Skin epidermis (tissue), 12 donors: ENCODE measurements at regions not wholly inside any gene's neighbourhood (a gene's known extent, or its start where the extent isn't known, plus 50 kb on each side); places are given as distances from the start of the nearest gene placed in this dataset.

Experiments
- H3K27ac ChIP-seq, 21 experiments: fragments of 200-600 bp; sonication (generic) in 11 of 21; one replicate each; pipeline ENCODE4 v1.5.0; 2020; ENCODE audit warnings: mild to moderate bottlenecking in 3 of 21, inconsistent platforms in 2 of 21, moderate library complexity in 2 of 21
- H3K4me3 ChIP-seq, 7 experiments: fragments of 200-600 bp; sonication (generic) in 2 of 7; one replicate each; pipeline ENCODE4 v1.5.0; 2020; ENCODE audit warnings: inconsistent platforms in 2 of 7, mild to moderate bottlenecking in 2 of 7, moderate library complexity in 1 of 7

- H3K27ac ChIP-seq: no peak overlapping the region
These were observed 294.2 kb upstream of the JARID2 start for GRCh38 chr6:14951704-14952103.

GRCh38 chr6:14953836-14954235 lies 292.0 kb upstream of the JARID2 start:
- Histone ChIP-seq H3K27ac (no peak overlapping the region), H3K4me3 (no peak overlapping the region)

More at GRCh38 chr6:14951704-14952103, 294.2 kb upstream of the JARID2 start:
- H3K4me3 ChIP-seq: no peak overlapping the region

GRCh38 chr6:14957355-14958059 lies 288.4 kb upstream of the JARID2 start:
- Histone ChIP-seq H3K4me3 (no peak overlapping the region), H3K27ac (no peak overlapping the region)

GRCh38 chr6:14959324-14959885 lies 286.5 kb upstream of the JARID2 start:
- Histone ChIP-seq H3K27ac (no peak overlapping the region), H3K4me3 (no peak overlapping the region)

GRCh38 chr6:14964556-14965270 lies 281.2 kb upstream of the JARID2 start:
- Histone ChIP-seq H3K4me3 (no peak overlapping the region), H3K27ac (no peak overlapping the region)

DNA sequence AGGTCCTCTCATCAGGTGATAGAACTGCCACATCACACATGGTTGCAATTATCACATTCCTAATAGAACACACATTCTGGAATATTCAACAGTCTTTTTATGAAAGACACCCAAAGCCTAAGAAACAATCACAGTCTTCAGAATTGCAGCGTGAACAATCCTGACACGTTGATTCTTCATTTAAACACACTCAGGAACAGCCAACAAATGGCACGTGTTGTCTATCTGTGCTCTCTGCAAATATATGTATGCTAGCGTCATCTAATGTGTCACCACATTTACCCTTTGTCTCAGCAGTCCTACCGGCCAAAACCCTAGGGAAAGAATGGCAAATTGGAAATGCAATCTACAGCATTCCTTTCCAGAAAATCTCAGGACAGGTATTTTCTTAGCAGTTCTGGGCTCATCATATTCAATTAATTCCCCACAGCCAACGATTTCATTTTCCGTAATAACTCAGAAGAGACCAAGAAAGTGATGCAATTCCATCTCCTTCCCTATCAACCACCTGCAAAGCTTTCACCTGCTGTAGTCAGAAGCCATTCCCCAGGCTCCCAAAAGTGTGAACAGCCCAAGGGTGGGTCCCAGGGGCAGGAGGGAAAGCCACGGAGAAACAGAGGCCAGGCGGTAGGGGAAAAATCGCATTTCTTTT lies 280.3 kb upstream of the JARID2 start:
- H3K27ac ChIP-seq: no peak overlapping the region
- H3K4me3 ChIP-seq: no peak overlapping the region

DNA sequence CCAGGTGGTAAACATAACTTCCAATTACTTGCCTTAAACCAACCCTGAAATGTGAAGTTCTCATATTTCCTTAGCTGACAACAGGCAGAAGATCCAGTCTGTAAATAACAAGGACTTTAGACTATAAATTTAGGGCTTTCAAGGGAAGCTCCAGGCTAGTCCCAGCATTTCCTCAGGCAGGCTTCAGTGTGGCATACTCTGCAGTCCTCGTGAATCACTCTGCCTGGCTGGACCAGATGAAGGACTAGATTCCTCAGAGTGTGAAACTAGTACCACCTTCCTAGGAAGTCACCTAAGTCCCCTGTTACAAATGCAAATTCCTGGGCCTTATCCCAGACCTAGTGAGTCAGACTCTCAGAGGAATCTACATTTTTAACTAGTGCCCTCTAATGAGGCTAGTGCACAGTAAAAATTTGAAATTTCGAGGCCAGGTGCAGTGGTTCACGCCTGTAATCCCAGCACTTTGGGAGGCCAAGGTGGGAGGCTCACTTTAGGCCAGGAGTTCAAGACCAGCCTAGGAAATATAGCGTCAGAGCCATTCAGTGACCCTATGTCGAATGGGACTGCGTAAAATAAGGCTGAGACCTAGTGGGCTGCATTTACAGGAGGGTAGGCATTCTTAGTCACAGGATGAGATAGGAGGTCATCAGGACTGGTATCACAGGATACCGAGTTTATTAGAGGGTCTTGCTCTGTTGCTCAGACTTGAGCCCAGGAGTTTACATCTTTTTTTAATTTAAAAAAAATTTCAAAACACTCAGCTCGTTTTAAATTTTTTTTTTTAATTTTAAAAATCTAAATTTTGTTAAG lies 279.6 kb upstream of the JARID2 start:
- Histone ChIP-seq H3K27ac (no peak overlapping the region), H3K4me3 (no peak overlapping the region)

DNA sequence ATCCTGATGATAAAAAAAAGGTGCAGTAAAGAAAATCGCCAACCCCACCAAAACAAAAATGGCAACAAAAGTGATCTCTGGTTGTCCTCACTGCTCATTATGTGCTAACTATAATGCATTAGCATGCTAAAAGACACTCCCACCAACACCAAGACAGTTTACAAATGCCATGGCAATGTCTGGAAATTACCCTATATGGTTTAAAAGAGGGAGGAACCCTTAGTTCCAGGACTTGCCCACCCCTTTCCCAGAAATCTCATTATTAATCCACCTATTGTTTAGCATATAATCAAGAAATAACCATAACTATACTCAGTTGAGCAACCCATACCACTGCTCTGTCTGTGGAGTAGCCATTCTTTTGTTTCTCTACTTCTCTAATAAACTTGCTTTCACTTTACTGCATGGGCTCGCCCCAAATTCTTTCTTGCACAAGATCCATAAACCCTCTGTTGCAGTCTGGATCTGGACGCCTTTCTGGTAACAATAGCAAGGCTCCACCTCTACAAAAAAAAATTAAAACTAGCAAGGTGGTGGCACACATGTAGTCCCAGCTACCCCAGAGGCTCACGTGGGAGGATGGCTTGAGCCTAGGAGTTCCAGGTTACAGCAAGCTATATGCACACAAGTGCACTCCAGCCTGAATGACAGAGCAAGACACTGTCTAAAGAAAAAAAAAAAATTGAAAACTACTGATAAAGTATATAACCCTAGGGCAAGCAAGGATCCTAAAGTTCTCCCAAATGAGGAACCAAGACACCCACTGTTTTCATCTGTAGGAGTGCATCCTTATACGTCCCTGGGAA lies 278.8 kb upstream of the JARID2 start:
- Histone ChIP-seq H3K4me3 (no peak overlapping the region), H3K27ac (no peak overlapping the region)

DNA sequence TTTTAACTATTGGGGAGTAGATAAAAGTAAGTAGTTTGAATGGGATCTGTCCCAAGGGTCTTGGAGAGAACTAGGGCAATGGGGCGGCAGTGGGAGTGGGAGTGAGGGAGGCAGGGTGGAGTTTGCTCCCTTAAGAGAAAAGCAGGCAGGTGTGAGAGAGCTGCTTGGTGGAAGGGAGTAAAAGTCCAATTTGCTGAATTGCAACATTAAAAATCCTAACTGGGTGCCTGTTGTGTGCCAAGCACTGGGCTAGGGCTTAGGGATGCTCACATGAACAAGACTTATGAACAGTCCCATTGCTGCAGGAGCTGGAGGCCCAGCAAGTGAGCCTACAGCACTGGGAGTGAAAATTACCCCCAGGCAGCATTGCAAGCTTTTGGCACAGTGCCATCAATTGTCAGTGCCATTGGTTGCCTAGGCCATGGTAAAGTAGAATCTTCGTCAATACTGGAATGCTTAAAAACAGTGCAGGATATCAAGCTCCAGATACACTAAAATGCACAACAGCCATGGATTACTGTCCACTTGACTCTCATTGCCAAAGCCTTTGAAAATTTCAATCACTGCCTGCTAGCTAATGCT lies 277.7 kb upstream of the JARID2 start:
- H3K4me3 ChIP-seq: no peak overlapping the region
- H3K27ac ChIP-seq: no peak overlapping the region

GRCh38 chr6:14969126-14969525 lies 276.7 kb upstream of the JARID2 start:
- H3K4me3 ChIP-seq: no peak overlapping the region
- no peak overlapping the region for H3K27ac ChIP-seq

GRCh38 chr6:14972379-14973067 lies 273.3 kb upstream of the JARID2 start:
- Histone ChIP-seq H3K4me3 (no peak overlapping the region), H3K27ac (no peak overlapping the region)

GRCh38 chr6:14974372-14974771 lies 271.5 kb upstream of the JARID2 start:
- H3K27ac ChIP-seq: no peak overlapping the region
- no peak overlapping the region for H3K4me3 ChIP-seq

- Histone ChIP-seq H3K4me3 (no peak overlapping the region), H3K27ac (no peak overlapping the region)
These were observed 270.9 kb upstream of the JARID2 start for GRCh38 chr6:14974792-14975470.

GRCh38 chr6:14975471-14975817 lies 270.4 kb upstream of the JARID2 start:
- no peak overlapping the region for H3K27ac ChIP-seq
- no peak overlapping the region for H3K4me3 ChIP-seq

GRCh38 chr6:14977747-14978382 lies 268.0 kb upstream of the JARID2 start:
- Histone ChIP-seq H3K4me3 (no peak overlapping the region), H3K27ac (no peak overlapping the region)

GRCh38 chr6:14981960-14982359 lies 263.9 kb upstream of the JARID2 start:
- no peak overlapping the region for H3K27ac ChIP-seq
- H3K4me3 ChIP-seq: no peak overlapping the region
